RKO (cell line): ENCODE measurements at regions not wholly inside any gene's neighbourhood (a gene's known extent, or its start where the extent isn't known, plus 50 kb on each side); places are given as distances from the start of the nearest gene placed in this dataset.
A peak's percentile ranks its signal among the peaks of the same experiment; 100 is the strongest.

Experiments
- DNase-seq: peaks from one replicate; pipeline ENCODE4 v3.0.0-alpha.2; 2016; ENCODE audit warnings: low spot score

GRCh38 chr20:50242548-50242862 is 51.9 kb downstream of the CEBPB start:
- no peak for DNase-seq

GRCh38 chr20:50242863-50243609 is 52.4 kb downstream of the CEBPB start:
- no peak for DNase-seq

GRCh38 chr20:50243610-50244351 is 53.2 kb downstream of the CEBPB start:
- DNase-seq, result no peak

GRCh38 chr20:50244352-50245149 is 53.9 kb downstream of the CEBPB start:
- DNase-seq, result no peak

GRCh38 chr20:50245498-50246366 is 55.1 kb downstream of the CEBPB start:
- no peak for DNase-seq

GRCh38 chr20:50246367-50247195 is 56.0 kb downstream of the CEBPB start:
- DNase-seq, result no peak

GRCh38 chr20:50247196-50248094 is 56.8 kb downstream of the CEBPB start:
- DNase-seq, result no peak

GRCh38 chr20:50248104-50248641 is 57.5 kb downstream of the CEBPB start:
- no peak for DNase-seq

GRCh38 chr20:50249447-50250388 is 59.1 kb downstream of the CEBPB start:
- no peak for DNase-seq

- no peak for DNase-seq
Observed at GRCh38 chr20:50250679-50251382, 60.2 kb downstream of the CEBPB start.

- DNase-seq, result no peak
Observed at GRCh38 chr20:50251383-50251748, 60.7 kb downstream of the CEBPB start.

GRCh38 chr20:50251992-50252511 is 61.4 kb downstream of the CEBPB start:
- DNase-seq, result peak; percentile 29

- no peak for DNase-seq
Observed at GRCh38 chr20:50252701-50253100, 62.1 kb downstream of the CEBPB start.

GRCh38 chr20:50253101-50253500 is 62.5 kb downstream of the CEBPB start:
- no peak for DNase-seq

- no peak for DNase-seq
Observed at GRCh38 chr20:50254466-50255079, 63.9 kb downstream of the CEBPB start.

- no peak for DNase-seq
Observed at GRCh38 chr20:50256577-50256976, 65.9 kb downstream of the CEBPB start.

GRCh38 chr20:50257860-50258259 is 67.2 kb downstream of the CEBPB start:
- DNase-seq, result no peak
